HUES48 (cell line): ENCODE measurements at regions not wholly inside any gene's neighbourhood (a gene's known extent, or its start where the extent isn't known, plus 50 kb on each side); places are given as distances from the start of the nearest gene placed in this dataset.
"Not testable (repeated sequence)": the region's sequence is repeated elsewhere in the genome, so short reads cannot be mapped to it uniquely, and the experiment has no call there.

Source experiments
- H3K27ac ChIP-seq: one replicate; pipeline ENCODE4 v1.7.0; 2013; ENCODE audit warnings: low read depth, low read length, inconsistent platforms
- H3K27me3 ChIP-seq: 2 replicates; pipeline ENCODE4 v1.6.1; 2013; ENCODE audit warnings: mild to moderate bottlenecking, low read length; ENCODE audit not compliant: control insufficient read depth, insufficient read depth
- H3K36me3 ChIP-seq: 2 replicates; pipeline ENCODE4 v1.6.1; 2013; ENCODE audit warnings: low read length; ENCODE audit not compliant: control insufficient read depth, insufficient read depth
- H3K4me1 ChIP-seq: 2 replicates; pipeline ENCODE4 v1.6.1; 2013; ENCODE audit warnings: mild to moderate bottlenecking, low read length; ENCODE audit not compliant: control insufficient read depth, insufficient read depth
- H3K4me3 ChIP-seq: 2 replicates; pipeline ENCODE4 v1.5.1; 2013; ENCODE audit warnings: mild to moderate bottlenecking, low read depth, low read length
- H3K9ac ChIP-seq: 2 replicates; pipeline ENCODE4 v1.6.1; 2013; ENCODE audit warnings: mild to moderate bottlenecking, low read depth, low read length, moderate library complexity
- H3K9me3 ChIP-seq: 2 replicates; pipeline ENCODE4 v1.6.1; 2013; ENCODE audit warnings: low read length; ENCODE audit not compliant: control insufficient read depth, insufficient read depth

DNA sequence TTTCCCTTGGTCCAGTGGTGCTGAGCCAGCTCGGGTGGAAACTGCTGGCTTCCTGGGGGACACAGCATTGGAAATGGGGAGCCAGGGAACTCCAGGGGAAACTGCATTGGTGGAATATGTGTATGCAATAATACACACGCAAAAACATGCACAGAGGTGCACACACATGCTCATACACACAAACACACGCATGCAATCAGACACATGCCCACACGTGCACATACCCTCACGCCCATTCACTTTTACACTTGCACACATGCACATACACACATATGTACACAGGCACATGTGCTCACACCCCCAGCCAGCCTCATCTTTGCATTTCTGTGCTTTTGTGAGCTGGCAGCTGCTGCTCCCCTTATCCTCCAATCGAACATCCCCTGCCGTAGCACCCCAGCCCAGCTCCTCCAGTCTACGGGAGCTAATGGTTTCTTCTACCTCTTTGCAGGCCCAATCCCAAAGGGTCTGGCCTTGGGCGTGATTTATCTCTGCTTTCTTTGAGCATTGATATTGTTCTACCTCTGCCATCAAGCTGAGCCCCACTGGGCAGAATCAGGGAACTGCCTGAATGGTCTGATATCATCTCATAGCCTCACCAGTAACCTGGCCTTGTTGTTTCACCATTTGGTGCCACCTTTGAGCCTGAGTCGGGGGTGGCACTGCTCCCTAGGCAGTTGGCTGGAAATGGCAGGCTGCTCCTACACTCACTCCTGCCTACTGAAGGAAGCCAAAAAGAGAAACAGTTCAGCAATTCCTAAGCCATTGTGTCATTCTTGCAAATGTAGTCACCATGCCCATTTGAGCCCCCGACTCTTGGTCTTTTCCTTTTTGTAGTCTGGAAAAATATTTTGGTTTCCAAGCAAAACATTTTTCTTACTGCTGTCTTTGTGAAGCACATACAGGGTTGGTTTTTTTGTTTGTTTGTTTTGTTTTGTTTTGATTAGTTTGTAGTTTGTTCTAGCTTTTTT, 104.4 kb upstream of the MAMLD1 start:
- Histone ChIP-seq H3K36me3 (no peaks in the 10 kb centered on the region), H3K9me3 (peaks cover 14% of the 10 kb centered on the region; the same call in 1 of the 2 replicates), H3K4me1 (no peaks in the 10 kb centered on the region), H3K27ac (no peak overlapping the region), H3K9ac (no peak overlapping the region), H3K4me3 (no peak overlapping the region), H3K27me3 (no peaks in the 10 kb centered on the region)

DNA sequence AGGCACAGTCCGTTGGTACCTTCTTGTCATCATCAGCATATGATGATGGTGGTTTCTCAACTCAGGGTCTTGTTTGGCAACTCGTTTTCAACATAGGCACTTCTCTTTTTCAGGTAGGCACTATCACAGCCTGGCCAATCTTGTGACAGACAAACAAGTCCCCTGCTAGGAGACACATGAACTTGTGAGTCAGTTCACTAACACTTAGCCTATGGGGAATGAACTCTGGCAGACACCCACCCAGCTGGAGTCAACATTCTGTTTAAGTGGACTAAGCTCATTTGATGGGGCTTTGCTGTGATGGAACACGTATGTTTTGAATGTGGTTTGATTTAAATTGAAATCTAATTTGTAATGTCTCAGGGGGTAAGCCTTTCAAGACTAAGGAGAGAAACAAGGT, 100.7 kb upstream of the MAMLD1 start:
- no peak overlapping the region for H3K9ac ChIP-seq
- no peaks in the 10 kb centered on the region for H3K36me3 ChIP-seq
- H3K27me3 ChIP-seq: no peaks in the 10 kb centered on the region
- no peak overlapping the region for H3K27ac ChIP-seq
- H3K4me1 ChIP-seq: no peaks in the 10 kb centered on the region
- H3K9me3 ChIP-seq: peaks cover 24% of the 10 kb centered on the region
- H3K4me3 ChIP-seq: no peak overlapping the region

DNA sequence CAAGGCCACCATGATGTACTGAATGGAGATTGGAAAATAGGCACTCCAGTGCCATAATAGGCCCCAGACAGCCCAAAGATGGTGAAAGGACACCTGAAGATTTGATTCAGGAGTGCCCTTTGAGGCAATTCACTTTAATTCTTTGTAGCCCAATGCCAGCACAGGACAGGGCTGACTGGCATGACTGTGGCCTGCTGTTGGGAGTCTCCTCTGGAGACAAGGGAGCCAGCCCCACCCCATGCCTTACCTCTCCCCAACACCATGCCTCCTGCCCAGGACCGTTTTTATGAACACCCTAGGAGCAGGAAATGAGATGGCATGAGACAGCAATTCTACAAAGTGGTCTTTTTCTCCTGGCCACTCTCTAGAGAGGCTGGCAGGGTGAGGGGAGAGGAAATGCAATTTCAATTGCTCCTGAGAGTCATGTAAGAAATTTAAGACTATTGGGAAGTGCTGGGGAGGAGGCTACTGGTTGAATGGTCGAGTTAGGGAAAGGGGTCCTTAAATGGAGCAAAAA, 94.2 kb upstream of the MAMLD1 start:
- Histone ChIP-seq H3K27ac (no peak overlapping the region), H3K9ac (no peak overlapping the region), H3K27me3 (no peaks in the 10 kb centered on the region), H3K9me3 (peaks cover 26% of the 10 kb centered on the region), H3K4me1 (no peaks in the 10 kb centered on the region), H3K36me3 (no peaks in the 10 kb centered on the region), H3K4me3 (no peak overlapping the region)

DNA sequence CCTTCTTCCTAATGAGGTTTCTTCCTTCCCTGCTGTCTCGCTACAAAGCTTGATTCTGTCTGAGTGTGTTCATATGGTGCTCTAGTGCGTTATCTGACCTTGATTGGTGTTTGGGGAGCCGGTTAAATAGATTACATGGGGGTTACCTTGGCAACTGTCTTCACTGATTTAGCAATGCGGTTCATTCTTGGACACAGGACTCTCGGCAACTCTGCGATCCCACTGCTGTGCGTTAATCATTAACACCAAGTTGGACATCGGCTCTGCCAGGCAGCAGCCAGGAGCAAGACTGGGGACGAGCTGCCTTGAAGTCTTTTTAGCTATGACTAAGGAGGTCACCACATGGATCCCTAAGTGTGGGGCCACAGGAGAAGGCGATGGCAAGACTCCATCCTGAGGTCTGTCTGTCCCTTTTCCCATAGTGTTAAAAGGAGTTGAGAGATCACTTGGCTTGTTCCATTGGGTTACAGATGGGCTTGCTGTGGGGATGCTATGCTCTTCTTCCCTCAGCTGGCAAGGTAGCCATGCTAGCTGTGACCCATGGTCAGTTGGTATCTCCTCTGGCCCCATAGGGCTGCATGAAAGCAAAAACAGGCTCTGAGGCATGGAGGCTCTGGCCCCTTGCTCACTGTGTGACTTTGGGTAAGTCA, 93.4 kb upstream of the MAMLD1 start:
- no peaks in the 10 kb centered on the region for H3K27me3 ChIP-seq
- H3K36me3 ChIP-seq: no peaks in the 10 kb centered on the region
- no peak overlapping the region for H3K9ac ChIP-seq
- H3K9me3 ChIP-seq: peaks cover 20% of the 10 kb centered on the region
- no peak overlapping the region for H3K27ac ChIP-seq
- no peaks in the 10 kb centered on the region for H3K4me1 ChIP-seq
- no peak overlapping the region for H3K4me3 ChIP-seq

DNA sequence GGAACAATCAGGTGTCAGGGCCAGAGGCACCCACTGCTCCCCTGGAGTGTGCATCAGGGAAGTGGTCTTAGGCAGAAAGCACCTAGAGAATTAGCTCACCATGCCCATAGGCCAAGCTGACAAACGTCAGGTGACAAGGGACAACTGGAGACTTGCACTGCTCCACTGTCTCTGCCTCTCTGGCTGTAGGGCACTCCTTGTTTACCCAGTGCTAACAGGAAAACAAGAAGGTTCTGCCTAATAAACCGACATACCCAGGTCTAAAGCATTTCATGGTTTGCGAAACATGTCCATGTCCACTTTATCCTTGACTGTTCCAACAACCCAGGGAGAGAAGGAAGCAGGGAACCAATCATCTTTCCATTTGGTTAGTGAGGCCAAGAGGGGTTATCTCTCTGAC, 92.5 kb upstream of the MAMLD1 start:
- no peaks in the 10 kb centered on the region for H3K4me1 ChIP-seq
- peaks cover 18% of the 10 kb centered on the region for H3K9me3 ChIP-seq
- H3K4me3 ChIP-seq: no peak overlapping the region
- no peak overlapping the region for H3K9ac ChIP-seq
- H3K27ac ChIP-seq: no peak overlapping the region
- H3K36me3 ChIP-seq: no peaks in the 10 kb centered on the region
- H3K27me3 ChIP-seq: no peaks in the 10 kb centered on the region

DNA sequence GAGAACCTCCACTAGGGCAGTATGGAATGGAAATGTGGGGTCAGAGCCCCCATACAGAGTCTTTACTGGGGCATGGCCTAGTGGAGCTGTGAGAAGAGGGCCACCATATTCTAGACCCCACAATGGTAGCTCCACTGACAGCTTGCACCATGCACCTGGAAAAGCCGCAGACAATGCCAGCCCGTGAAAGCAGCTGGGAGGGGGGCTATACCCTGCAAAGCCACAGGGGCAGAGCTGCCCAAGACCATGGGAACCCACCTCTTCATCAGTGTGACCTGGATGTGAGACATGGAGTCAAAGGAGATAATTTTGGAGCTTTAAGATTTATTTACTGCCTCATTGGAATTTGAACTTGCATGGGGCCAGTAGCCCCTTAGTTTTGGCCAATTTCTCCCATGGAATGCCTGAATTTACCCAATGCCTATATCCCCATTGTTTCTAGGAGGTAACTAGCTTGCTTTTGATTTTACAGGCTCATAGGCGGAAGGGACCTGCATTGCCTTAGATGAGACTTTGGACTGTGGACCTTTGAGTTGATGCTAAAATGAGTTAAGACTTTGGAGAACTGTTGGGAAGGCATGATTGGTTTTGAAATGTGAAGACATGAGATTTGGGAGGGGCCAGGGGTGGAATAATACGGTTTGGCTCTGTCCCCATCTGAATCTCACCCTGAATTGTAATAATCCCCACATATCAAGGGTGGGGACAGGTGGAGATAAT, 89.4 kb upstream of the MAMLD1 start:
- H3K4me3 ChIP-seq, H3K27ac ChIP-seq, H3K9ac ChIP-seq, H3K36me3 ChIP-seq, H3K27me3 ChIP-seq, H3K4me1 ChIP-seq: not testable (repeated sequence)
- H3K9me3 ChIP-seq: peaks cover 16% of the 10 kb centered on the region

DNA sequence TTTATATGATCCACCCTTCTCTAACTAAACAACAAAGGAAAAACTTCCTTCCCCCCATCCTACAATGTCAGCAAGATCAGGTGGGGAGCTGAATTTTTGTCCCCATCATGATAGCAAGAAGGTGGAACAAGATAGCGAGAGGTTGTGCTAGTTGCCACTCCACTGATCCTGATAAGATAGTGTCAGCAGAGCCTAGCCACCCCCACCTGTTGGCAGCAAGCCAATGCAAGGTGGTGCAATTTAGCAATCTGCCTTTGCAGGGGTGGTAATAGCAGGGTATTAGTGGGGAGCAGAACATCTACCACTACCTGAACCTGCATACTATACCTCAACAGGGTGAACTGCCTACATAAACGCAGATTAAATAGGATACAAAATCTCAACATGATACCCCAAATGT, 80.2 kb upstream of the MAMLD1 start:
- H3K27me3 ChIP-seq: no peaks in the 10 kb centered on the region
- H3K9ac ChIP-seq: no peak overlapping the region

DNA sequence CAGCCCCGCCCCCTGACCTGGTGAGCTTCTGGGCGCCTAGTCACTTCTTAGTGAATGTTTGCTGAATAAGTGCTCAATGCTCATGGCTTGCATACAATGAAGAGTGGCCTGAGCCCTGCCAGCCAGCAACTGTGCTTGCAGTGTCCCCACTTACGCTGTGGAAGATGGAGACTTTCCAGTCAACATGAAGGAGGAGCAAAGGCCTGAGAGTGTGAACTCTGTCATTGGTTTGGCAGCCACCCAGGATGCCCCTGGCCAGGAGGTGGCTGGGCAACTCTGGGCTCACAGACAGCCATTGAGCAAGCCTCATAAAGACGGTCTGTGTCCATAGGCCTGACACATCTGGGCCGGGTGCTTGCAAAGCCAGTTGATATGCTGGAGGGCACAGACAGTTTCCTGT, 72.1 kb upstream of the MAMLD1 start:
- no peaks in the 10 kb centered on the region for H3K4me1 ChIP-seq
- no peaks in the 10 kb centered on the region for H3K36me3 ChIP-seq
- no peak overlapping the region for H3K4me3 ChIP-seq
- H3K9me3 ChIP-seq: peaks cover 31% of the 10 kb centered on the region; the same call in 1 of the 2 replicates
- H3K9ac ChIP-seq: no peak overlapping the region
- no peak overlapping the region for H3K27ac ChIP-seq
- H3K27me3 ChIP-seq: no peaks in the 10 kb centered on the region

More for the DNA sequence above, 80.2 kb upstream of the MAMLD1 start:
- Histone ChIP-seq H3K4me1 (no peaks in the 10 kb centered on the region), H3K9me3 (peaks cover 14% of the 10 kb centered on the region; the same call in 1 of the 2 replicates), H3K27ac (no peak overlapping the region), H3K4me3 (no peak overlapping the region), H3K36me3 (no peaks in the 10 kb centered on the region)

DNA sequence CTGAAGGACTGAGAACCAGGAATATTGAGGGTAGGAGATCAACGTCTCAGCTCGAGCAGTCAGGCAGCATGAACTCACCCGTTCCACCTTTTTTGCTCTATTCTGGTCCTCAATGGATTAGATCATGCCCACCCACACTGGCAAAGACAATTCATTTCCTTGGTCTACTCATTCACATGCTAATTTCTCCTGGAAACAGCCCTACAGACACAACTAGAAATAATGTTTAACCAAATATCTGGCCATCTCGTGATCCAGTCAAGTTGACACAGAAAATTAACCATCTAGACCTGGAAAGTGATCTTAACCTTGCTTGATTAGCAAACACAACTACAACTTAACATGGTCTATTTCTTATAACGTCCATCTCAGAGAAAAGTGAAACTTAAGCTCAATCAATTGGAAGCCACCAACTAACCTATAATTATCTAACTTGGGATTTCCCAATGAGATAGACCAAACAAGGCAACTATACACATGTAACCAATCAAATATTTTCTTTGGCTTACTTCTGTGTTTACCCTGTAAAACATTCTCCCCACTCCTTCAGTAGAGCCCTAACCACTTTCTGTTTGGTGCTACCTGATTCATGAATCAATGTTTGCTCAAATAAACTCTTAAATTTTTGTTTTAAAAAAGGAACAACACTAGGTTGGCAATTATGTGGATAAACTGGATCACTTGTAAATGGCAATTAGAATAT, 69.7 kb upstream of the MAMLD1 start:
- H3K4me3 ChIP-seq: no peak overlapping the region
- H3K9me3 ChIP-seq: peaks cover 34% of the 10 kb centered on the region; the same call in 1 of the 2 replicates
- H3K9ac ChIP-seq: no peak overlapping the region
- no peaks in the 10 kb centered on the region for H3K4me1 ChIP-seq
- H3K36me3 ChIP-seq: no peaks in the 10 kb centered on the region
- no peaks in the 10 kb centered on the region for H3K27me3 ChIP-seq
- H3K27ac ChIP-seq: no peak overlapping the region

DNA sequence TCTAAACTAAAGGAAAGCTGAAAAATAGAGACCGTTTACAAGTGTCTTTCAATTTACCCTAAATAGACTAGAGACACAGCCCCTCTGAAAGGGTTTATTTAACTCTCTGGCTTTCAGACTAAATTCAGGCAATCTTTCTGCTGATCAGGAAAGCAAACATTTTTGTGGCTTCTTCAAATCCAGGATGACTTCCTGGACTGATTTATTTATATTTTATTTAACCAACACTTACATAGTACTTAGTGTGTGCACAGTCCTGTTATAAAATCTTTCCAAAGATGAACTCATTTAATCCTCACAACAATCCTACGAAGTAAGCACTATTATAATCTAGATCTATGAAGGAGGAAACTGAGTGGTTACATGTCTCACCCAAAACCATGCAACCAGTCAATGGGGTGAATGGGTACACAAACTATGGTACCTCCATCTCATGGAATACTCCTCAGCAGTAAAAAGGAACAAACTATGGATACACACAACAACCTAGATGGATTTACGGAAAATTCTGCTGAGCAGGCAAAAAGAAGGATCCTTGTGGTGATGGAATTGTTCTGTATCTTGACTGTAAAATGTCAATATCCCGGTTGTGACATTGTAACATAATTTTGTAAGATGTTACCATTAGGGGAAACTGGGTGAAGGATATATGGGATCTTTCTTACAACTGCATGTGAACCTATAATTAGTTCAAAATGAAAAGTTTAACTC, 64.1 kb upstream of the MAMLD1 start:
- H3K9me3 ChIP-seq: peaks cover 19% of the 10 kb centered on the region
- no peaks in the 10 kb centered on the region for H3K4me1 ChIP-seq
- H3K9ac ChIP-seq: no peak overlapping the region
- H3K27ac ChIP-seq: no peak overlapping the region
- H3K36me3 ChIP-seq: no peaks in the 10 kb centered on the region
- H3K4me3 ChIP-seq: no peak overlapping the region
- H3K27me3 ChIP-seq: no peaks in the 10 kb centered on the region
